Suppressor macrophage treated with lipopolysaccharide for 4 hours (primary cell): ENCODE measurements at regions not wholly inside any gene's neighbourhood (a gene's known extent, or its start where the extent isn't known, plus 50 kb on each side); places are given as distances from the start of the nearest gene placed in this dataset.

Experiments used
- DNase-seq: peaks from one replicate; pipeline ENCODE4 v3.0.0-alpha.2; 2020

GRCh38 chr9:777978-778377 lies 63.5 kb upstream of the DMRT1 start:
- no peak for DNase-seq

DNA sequence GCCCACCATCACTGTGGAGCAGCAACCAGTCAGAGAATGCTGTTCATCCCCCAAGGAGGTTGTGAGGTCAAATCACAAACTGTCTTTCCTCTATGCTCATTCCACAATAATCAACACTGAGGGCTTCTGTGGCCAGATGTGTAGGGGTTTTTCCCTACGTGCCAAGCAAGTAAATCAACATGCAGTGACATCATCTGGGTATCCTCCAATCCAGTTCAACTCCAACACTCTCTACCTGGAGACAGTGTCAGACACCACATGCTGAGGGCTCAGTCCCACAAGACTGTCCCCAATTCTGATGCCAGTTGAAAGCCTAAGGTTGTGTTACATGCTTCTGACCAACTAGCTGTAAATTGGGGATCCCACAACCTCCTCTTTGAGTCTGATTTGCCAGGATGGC lies 57.3 kb upstream of the DMRT1 start:
- DNase-seq = no peak

GRCh38 chr9:784916-785315 lies 56.6 kb upstream of the DMRT1 start:
- no peak for DNase-seq

GRCh38 chr9:785997-786396 lies 55.5 kb upstream of the DMRT1 start:
- peak; percentile 16 for DNase-seq

GRCh38 chr9:786405-786804 lies 55.1 kb upstream of the DMRT1 start:
- no peak for DNase-seq

DNA sequence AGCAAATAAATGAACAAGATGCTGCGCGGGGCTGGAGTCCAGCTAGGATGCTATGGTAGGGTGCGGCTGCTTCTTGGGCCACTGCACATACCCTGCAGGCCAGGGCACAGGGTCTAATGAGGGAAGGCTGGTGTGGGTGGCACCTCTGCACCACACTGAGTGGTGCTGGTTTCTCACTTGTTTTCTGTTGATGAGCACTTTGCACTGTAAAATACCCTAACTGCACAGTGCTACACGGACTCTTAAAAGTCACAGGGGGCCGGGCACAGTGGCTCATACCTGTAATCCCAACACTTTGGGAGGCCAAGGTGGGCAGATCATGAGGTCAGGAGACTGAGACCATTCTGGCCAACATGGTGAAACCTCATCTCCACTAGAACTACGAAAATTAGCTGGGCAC lies 52.7 kb upstream of the DMRT1 start:
- no peak for DNase-seq
